AG08395 (cell line): ENCODE measurements at regions not wholly inside any gene's neighbourhood (a gene's known extent, or its start where the extent isn't known, plus 50 kb on each side); places are given as distances from the start of the nearest gene placed in this dataset.

Experiments used
- DNase-seq: peaks from one replicate; pipeline ENCODE4 v3.0.0; 2012; ENCODE audit warnings: mixed read lengths, low spot score

- DNase-seq, result no peak
These were observed 149.9 kb upstream of the STT3B start for GRCh38 chr3:31382856-31383255.

GRCh38 chr3:31384117-31384516, 148.6 kb upstream of the STT3B start:
- no peak for DNase-seq

- no peak for DNase-seq
These were observed 142.8 kb upstream of the STT3B start for GRCh38 chr3:31389939-31390338.

GRCh38 chr3:31390466-31390865, 142.3 kb upstream of the STT3B start:
- DNase-seq, result no peak

- DNase-seq, result no peak
These were observed 141.6 kb upstream of the STT3B start for GRCh38 chr3:31391150-31391549.

GRCh38 chr3:31392568-31392967, 140.2 kb upstream of the STT3B start:
- no peak for DNase-seq

GRCh38 chr3:31399271-31399670, 133.5 kb upstream of the STT3B start:
- no peak for DNase-seq

GRCh38 chr3:31402117-31402516, 130.6 kb upstream of the STT3B start:
- DNase-seq, result no peak

- no peak for DNase-seq
These were observed 129.5 kb upstream of the STT3B start for GRCh38 chr3:31403197-31403596.

GRCh38 chr3:31404871-31405270, 127.9 kb upstream of the STT3B start:
- DNase-seq, result no peak

- no peak for DNase-seq
These were observed 127.2 kb upstream of the STT3B start for GRCh38 chr3:31405515-31405914.

GRCh38 chr3:31406896-31407295, 125.8 kb upstream of the STT3B start:
- no peak for DNase-seq

GRCh38 chr3:31407665-31408064, 125.1 kb upstream of the STT3B start:
- DNase-seq, result peak; percentile 8

- DNase-seq, result no peak
These were observed 124.0 kb upstream of the STT3B start for GRCh38 chr3:31408720-31409119.

- no peak for DNase-seq
These were observed 123.3 kb upstream of the STT3B start for GRCh38 chr3:31409389-31409788.

- no peak for DNase-seq
These were observed 122.9 kb upstream of the STT3B start for GRCh38 chr3:31409866-31410265.

- no peak for DNase-seq
These were observed 122.3 kb upstream of the STT3B start for GRCh38 chr3:31410411-31410810.

GRCh38 chr3:31412832-31413231, 119.9 kb upstream of the STT3B start:
- no peak for DNase-seq

GRCh38 chr3:31413515-31413914, 119.2 kb upstream of the STT3B start:
- no peak for DNase-seq

- DNase-seq, result no peak
These were observed 115.7 kb upstream of the STT3B start for GRCh38 chr3:31416980-31417379.

- DNase-seq, result no peak
These were observed 115.2 kb upstream of the STT3B start for GRCh38 chr3:31417486-31417885.

GRCh38 chr3:31420311-31420710, 112.4 kb upstream of the STT3B start:
- DNase-seq, result no peak

GRCh38 chr3:31421314-31422048, 111.2 kb upstream of the STT3B start:
- no peak for DNase-seq

- no peak for DNase-seq
These were observed 110.5 kb upstream of the STT3B start for GRCh38 chr3:31422237-31422636.
